GM12875 (cell line): ENCODE measurements at regions not wholly inside any gene's neighbourhood (a gene's known extent, or its start where the extent isn't known, plus 50 kb on each side); places are given as distances from the start of the nearest gene placed in this dataset.

Experiments used
- H3K4me3 ChIP-seq: one replicate; pipeline ENCODE4 v1.5.1; 2011; ENCODE audit warnings: low read depth, low read length, control low read depth
- TF ChIP-seq, protein P1 (sequence below): IDR thresholded peaks from 2 replicates; pipeline ENCODE4 v1.5.1; 2011; ENCODE audit warnings: low read depth, mild to moderate bottlenecking, control low read depth, inconsistent platforms, low read length, moderate library complexity, borderline replicate concordance; ENCODE audit not compliant: insufficient read depth

DNA sequence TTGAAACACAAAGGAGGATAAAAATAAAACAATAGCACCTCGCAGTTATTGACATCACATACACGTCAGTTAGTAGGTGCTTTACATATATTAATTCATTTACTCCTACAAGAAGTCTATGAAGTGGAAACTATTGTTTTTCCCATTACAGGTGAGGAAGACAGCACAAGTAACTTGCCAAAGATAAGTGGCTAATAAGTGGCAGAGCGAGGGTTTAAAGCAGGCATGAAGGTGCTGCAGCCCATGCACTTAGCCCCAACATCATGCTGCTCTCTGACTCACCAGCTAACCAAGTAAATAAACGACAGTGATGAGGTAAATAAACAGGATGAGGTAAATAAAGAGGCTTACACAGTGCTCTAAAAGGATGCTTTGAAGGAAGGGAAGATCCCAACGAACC, 498.6 kb upstream of the ZEB2 start:
- TF ChIP-seq, protein P1, sequence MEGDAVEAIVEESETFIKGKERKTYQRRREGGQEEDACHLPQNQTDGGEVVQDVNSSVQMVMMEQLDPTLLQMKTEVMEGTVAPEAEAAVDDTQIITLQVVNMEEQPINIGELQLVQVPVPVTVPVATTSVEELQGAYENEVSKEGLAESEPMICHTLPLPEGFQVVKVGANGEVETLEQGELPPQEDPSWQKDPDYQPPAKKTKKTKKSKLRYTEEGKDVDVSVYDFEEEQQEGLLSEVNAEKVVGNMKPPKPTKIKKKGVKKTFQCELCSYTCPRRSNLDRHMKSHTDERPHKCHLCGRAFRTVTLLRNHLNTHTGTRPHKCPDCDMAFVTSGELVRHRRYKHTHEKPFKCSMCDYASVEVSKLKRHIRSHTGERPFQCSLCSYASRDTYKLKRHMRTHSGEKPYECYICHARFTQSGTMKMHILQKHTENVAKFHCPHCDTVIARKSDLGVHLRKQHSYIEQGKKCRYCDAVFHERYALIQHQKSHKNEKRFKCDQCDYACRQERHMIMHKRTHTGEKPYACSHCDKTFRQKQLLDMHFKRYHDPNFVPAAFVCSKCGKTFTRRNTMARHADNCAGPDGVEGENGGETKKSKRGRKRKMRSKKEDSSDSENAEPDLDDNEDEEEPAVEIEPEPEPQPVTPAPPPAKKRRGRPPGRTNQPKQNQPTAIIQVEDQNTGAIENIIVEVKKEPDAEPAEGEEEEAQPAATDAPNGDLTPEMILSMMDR, result no peak

DNA sequence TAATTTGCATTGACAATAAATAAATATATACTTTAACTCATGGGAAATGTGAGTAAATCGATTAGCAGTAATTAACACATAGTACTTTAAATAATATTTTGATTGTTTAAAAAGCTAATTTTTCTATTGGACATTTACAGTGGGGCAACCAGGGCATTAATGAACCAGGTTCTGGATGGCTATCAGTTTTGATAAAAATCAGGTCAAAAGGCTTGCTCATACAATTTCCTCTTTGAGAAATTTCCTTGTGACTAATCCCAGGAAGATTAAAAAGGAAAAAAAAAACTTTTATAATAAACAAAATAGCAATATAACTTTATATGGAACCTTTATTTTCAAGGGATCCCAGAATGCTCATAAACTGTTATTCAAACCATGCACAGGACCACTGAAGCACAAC, 497.2 kb upstream of the ZEB2 start:
- TF ChIP-seq, protein P1, result no peak
- H3K4me3 ChIP-seq, result no peak overlapping the region

More for the DNA sequence above, 498.6 kb upstream of the ZEB2 start:
- H3K4me3 ChIP-seq, result no peak overlapping the region

DNA sequence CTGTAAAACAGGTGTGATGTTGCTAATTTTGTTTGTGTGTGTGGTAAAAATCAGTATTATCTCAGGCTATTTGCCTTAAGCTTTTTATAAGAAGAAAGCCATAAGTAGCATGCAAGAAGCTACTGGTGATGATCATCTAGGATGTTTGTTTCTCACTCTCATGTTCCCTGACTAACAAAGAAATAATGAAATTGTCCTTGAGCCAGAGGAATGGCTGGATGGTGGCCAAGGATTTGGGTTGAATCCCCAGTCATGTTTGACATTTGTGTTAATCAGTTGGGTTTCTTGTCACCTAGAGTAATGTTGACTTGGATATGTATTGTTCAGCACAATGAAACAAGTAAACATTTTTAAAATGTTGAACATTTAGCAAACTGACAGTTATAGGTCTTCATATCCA, 496.8 kb upstream of the ZEB2 start:
- TF ChIP-seq, protein P1, result no peak
- H3K4me3 ChIP-seq, result no peak overlapping the region

DNA sequence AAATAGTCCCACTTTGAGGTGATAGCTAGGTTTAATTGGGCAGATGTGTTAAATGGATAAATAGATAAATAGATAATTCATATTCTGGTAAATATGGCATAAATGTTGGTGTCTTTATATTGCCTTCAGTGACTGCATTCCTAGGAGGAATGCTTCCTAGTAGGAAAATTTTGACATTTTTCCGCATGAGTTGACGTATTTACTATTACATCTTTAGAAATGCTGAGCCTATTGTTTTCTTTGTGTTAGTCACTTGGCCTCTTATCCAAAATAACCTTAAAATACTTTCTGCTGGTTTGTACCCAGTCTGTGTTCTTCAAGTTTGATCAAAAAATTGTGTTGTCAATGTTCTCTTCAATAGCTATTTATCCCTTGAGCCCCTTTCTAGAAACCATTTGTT, 495.6 kb upstream of the ZEB2 start:
- TF ChIP-seq, protein P1, result no peak
- H3K4me3 ChIP-seq, result no peak overlapping the region

DNA sequence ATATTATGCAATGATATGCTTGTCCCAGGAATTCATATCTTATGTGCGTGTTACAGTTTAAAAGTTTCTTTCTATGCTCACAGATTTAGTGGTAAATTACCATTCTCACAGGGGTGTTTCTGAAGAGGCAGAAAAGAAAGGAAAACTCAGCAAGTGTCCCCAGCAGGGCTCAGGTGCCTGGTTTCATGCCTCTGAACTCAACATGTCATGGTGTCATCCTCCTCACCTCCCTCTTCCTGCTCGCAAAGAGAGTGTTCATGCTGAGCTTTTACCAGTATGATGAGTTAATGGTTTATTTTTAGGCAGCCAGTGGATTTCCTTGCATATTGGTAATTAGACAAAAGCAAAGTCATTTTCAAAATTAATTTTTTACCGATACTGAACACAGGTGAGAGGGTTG, 492.9 kb upstream of the ZEB2 start:
- TF ChIP-seq, protein P1, result no peak
- H3K4me3 ChIP-seq, result no peak overlapping the region

DNA sequence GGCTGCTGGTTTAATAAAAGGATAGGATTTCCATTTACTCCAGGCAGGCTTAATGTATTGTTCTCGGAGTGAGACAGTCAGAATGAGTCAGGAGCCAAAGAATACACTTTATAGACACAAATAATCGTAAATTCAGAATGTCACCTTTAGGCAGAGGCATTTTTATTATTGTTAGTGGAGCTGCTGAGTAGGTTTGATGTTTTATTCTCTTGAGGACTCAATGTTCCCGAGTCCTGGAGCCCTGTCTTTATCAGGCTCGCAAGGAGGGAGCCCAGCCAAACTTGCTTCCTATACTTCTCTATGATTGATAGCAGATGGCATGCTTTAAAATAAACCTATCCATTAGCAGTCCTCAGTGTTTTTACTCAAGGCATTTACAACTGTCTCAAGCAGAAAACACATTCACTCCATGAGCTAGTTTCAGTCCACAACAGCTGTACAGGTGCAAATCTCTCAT, 492.3 kb upstream of the ZEB2 start:
- TF ChIP-seq, protein P1, result no peak
- no peak overlapping the region for H3K4me3 ChIP-seq

DNA sequence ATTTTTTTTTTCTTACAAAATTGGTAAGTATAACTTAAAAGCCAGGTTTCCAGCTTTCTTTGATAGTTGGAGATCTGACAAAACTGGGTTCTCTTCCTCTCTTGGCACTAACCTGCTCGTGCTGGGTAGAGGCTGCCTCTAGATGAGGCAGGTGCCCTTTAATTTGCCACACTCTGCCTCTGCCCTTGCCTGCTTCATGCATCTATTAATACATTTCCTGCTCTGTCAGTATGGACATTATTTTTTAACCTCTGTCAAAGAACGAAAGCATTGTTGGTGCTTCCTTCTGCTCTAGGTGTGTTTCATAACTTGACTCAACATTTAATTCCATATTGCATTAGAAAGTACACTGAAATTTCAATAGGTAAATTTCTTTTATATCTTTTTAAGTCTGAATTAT, 490.7 kb upstream of the ZEB2 start:
- no peak overlapping the region for H3K4me3 ChIP-seq
- TF ChIP-seq, protein P1, result no peak
